ENCODE measurements at regions not wholly inside any gene's neighbourhood (a gene's known extent, or its start where the extent isn't known, plus 50 kb on each side); places are given as distances from the start of the nearest gene placed in this dataset.
A peak's percentile ranks its signal among the peaks of the same experiment; 100 is the strongest.
"Not testable (repeated sequence)": the region's sequence is repeated elsewhere in the genome, so short reads cannot be mapped to it uniquely, and the experiment has no call there.

DNA sequence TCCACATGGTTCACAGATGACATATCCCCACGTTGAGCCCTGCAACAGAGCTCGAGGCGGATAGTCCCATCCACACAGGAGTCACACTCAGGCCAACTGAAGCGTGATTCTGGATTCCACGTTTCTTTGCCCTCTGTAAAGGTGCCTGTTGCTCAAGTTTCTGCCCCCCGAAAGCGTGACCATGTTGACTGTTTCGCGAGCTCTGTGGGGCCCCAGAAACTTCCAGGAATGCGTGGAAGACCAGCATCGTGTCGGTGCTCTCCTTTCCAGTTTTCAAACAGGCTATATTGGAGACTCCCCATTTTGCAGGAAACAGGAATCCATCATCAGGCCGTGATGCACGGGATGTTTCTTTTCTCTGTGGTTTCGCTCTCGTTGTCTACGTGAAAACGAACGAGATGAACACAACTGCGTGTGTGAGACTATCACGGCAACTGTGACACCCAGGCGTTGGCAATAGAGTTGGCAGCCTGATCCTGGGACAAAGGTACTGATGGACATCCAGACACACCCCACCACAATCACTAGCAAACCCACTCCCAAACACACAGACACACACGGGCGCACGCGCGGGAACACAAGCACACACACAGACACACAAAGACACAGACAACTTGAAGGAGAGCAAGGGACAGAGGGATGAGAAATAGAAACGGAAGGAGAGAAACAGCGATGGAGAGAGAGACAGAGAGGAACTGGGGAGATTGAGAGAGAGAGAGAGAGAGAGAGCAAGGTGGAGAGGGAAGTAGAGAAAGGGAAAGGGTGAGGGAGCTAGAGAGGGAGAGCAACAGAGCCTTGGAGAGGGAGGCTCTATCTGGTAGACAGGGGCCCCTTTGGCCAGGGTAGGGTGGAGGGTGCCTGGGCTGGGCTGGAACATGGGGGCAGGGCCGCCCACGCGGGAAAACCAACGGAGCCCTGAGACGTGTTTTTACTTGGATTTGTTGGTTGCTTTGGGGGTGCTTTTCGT, 1609.3 kb downstream of the SPATA31A7 start:
- intact Hi-C loops (cut with DNase I); ATAC-seq; H3K36me3 ChIP-seq; H3K9me3 ChIP-seq: not testable (repeated sequence)
- H3K4me1 ChIP-seq, result peaks cover 0 to 37% of the 10 kb centered on the region in 2 donors
- H3K27me3 ChIP-seq, result peaks cover 47 to 55% of the 10 kb centered on the region in 2 donors
- H3K27ac ChIP-seq, result peak overlapping the region; percentile 64 to 83
- DNase-seq, result peak; percentile 29 to 90 (median 58)
- peak overlapping the region in 1 of 2 donors; percentile 55 for H3K4me3 ChIP-seq

DNA sequence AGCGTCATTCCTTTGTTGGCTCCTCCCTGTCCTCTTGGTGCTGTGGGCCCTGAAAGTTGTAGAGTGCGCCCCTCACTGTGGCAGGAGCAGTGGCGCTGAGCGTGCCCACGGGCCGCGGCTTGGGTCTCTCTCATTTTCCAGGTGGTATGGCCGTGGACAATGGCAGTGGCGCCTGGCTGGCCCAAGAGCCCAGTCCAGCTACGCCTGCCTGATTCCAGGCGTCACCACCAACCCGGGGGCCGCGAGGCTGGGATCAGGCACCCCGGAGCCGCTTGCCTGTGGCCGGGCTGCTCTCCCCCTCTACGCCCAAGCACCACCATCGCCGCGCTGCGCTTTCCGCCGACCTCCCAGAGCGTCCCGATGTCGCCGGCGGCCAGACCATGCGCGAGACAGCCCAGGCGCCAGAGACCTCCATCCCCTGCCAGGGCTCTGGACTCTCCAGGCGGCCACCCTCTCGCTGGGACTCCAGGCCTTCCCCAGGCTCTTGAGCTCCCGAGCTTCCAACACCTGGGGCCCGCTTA, 1610.1 kb downstream of the SPATA31A7 start:
- H3K9me3 ChIP-seq; ATAC-seq; H3K36me3 ChIP-seq; intact Hi-C loops (cut with DNase I): not testable (repeated sequence)
- Histone ChIP-seq H3K4me3 (peak overlapping the region; percentile 7 to 55), H3K4me1 (peaks cover 0 to 37% of the 10 kb centered on the region in 2 donors), H3K27ac (peak overlapping the region; percentile 64 to 83), H3K27me3 (peaks cover 49 to 63% of the 10 kb centered on the region in 2 donors)
- peak; percentile 51 to 95 (median 61) for DNase-seq

DNA sequence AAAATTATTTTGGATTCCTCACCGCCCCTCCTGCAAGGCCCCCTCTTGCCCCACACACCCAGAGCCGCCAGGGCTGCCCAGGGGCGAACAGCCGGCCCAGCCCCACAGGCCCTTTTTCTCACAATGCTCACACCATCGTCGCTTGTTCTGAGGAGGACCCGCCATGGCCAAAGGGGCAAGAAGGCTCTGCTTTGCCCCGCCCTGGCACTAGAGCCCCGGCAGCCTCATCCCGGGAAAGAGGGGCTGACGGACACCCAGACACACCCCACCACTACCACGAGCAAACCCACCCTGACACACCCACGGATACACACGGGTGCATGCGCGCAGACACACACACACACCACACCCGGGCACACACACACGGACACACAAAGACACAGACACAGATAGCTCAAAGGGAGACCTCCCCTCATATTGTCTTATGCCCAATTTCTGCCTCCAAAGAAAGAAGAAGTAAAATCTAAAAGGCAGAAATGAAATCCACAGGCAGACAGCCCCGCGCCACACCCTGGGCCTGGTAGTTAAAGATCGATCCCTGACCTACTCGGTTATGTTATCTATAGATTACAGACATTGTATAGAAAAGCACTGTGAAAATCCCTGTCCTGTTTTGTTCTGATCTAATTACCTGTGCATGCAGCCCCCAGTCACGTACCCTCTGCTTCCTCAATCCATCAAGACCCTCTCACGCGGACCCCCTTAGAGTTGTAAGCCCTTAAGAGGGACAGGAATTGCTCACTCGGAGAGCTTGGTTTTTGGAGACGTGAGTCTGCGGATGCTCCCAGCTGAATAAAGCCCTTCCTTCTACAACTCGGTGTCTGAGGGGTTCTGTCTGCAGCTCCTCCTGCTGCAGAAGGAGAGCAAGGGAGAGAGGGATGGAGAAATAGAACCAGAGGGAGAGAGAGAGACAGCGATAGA, 1610.9 kb downstream of the SPATA31A7 start:
- Histone ChIP-seq H3K27me3 (peaks cover 49 to 71% of the 10 kb centered on the region in 2 donors), H3K27ac (peak overlapping the region; percentile 64 to 83), H3K4me1 (peaks cover 0 to 37% of the 10 kb centered on the region in 2 donors), H3K4me3 (peak overlapping the region; percentile 7 to 55)
- DNase-seq (peak; percentile 21 to 86 (median 42)), ATAC-seq (peak; percentile 6)
- H3K36me3 ChIP-seq; intact Hi-C loops (cut with DNase I); H3K9me3 ChIP-seq: not testable (repeated sequence)

DNA sequence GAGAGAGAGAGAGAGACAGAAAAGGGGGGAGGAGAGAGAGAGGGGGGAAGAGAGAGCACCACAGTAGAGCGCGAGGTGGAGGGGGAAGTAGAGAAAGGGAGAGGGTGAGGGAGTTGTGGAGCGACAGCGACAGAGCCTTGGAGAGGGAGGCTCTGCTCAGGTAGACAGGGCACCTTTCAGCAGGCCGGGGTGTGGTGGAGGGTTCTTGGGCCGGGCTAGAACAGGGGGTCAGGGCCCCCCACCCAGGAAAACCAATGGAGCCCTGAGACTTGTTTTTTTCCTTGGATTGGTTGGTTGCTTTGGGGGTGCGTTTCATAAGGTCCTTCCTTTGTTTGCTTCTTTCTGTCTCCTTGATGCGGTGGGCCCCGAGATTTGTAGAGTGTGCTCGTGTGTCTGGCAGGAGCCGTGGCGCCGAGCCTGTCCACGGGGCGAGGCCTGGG, 1611.6 kb downstream of the SPATA31A7 start:
- H3K9me3 ChIP-seq; H3K36me3 ChIP-seq; intact Hi-C loops (cut with DNase I): not testable (repeated sequence)
- peak; percentile 11 to 80 (median 52) for DNase-seq
- Histone ChIP-seq H3K27me3 (peaks cover 49 to 73% of the 10 kb centered on the region in 2 donors), H3K27ac (peak overlapping the region; percentile 64 to 83), H3K4me1 (peaks cover 0 to 37% of the 10 kb centered on the region in 2 donors), H3K4me3 (peak overlapping the region; percentile 35 to 55)
- peak; percentile 57 for ATAC-seq

DNA sequence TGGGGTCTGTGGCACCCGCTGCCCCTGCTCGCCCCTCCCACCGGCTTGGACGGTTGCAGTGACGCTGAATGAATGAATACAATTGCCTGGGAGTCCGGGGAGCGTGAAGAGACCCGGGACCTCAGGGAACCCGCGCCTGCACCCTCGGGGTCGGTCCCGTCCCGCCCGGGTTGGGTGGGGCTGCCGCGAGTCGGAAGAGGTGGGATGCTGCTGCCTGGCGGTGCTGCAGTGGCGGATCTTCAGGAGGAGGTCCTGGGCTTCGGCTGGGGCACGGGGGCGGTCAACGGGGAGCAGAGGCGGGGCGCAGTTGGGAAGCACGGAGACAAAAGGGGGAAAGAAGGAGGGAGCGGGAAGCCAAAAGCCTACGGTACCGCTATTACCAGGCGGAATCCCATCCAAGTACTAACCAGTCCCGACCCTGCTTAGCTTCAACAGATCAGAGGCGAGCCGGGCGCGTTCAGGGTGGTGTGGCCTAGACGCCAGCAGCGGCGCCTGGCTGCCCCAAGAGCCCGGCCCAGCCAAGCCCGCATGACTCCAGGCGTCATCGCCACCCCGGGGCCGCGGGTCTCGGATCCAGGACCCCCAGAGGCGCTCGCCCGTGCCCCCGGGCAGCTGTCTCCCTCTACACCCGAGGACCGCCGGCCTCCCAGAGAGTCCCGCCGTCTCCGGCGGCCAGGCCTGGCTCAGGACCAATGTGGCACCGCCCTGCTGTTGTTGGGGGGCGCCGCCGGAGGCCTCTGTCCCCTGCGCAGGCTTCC, 1612.3 kb downstream of the SPATA31A7 start:
- Histone ChIP-seq H3K4me1 (peaks cover 0 to 37% of the 10 kb centered on the region in 2 donors), H3K4me3 (peak overlapping the region; percentile 35 to 55), H3K27me3 (peaks cover 49 to 73% of the 10 kb centered on the region in 2 donors), H3K27ac (peak overlapping the region; percentile 64 to 83)
- DNase-seq (peak; percentile 84 to 98 (median 90)), ATAC-seq (peak; percentile 99)
- intact Hi-C loops (cut with DNase I); H3K9me3 ChIP-seq; H3K36me3 ChIP-seq: not testable (repeated sequence)

DNA sequence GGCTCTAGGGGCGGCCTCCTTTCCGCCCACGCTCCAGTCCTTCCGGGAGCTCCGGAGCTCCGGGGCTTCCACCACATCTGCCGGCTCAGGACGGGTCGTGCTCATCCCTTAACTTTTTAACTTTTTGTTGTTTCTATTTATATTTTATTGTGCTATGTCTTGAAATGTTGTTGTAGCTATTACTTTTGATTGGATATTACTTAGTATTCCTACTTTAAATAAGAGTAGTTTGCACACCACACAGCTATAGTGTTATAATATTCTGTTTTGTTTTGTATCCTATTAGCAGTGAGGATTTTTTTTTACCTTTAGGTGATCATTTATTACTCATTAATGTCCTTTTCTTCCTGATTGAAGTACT, 1612.9 kb downstream of the SPATA31A7 start:
- Histone ChIP-seq H3K27me3 (peaks cover 49 to 77% of the 10 kb centered on the region in 2 donors), H3K27ac (peak overlapping the region; percentile 64 to 83), H3K4me3 (peak overlapping the region; percentile 35 to 55), H3K4me1 (peaks cover 0 to 37% of the 10 kb centered on the region in 2 donors)
- H3K9me3 ChIP-seq; H3K36me3 ChIP-seq; DNase-seq; ATAC-seq; intact Hi-C loops (cut with DNase I): not testable (repeated sequence)

DNA sequence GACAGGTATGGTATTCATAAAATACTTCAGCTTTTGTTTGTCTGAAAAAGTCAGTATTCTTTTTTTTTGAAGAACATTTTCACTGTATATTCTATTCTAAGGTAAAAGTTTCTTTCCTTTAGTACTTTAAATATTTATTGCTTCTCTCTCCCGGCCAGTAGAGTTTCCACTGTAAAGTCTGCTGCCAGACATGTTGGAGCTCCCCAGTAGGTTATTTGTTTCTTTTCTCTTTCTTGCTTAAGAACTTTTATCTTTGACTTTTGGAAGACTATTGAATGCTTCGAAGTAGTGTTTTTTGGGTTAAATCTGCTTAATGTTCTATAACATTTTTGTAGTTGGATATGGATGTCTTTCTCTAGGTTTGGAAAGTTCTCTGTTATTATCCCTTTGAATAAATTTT, 1613.3 kb downstream of the SPATA31A7 start:
- H3K9me3 ChIP-seq; H3K36me3 ChIP-seq; intact Hi-C loops (cut with DNase I); ATAC-seq; H3K27ac ChIP-seq; DNase-seq: not testable (repeated sequence)
- peak overlapping the region in 1 of 2 donors; percentile 55 for H3K4me3 ChIP-seq
- peaks cover 49 to 81% of the 10 kb centered on the region in 2 donors for H3K27me3 ChIP-seq
- H3K4me1 ChIP-seq, result peaks cover 0 to 37% of the 10 kb centered on the region in 2 donors

DNA sequence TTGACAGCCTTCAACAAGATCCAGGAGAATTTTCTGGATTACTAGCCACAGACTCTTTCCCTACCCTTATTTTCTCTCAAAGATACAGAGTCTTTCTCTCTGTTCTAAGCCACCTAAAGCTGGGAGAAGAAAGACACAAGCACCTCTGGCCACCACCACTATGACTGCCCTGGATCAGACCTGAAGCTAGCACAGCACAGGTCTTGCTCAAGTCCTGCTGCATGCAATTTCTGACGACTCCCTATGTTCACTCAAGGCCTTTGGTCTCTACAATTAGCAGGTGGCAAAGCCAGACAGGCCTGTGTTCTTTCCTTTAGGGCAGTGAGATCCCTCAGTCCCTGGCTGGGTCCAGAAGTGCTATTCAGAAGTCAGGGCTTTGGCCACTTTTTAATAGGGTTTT, 1614.5 kb downstream of the SPATA31A7 start:
- H3K27ac ChIP-seq; H3K9me3 ChIP-seq; H3K36me3 ChIP-seq; intact Hi-C loops (cut with DNase I); H3K4me3 ChIP-seq; ATAC-seq: not testable (repeated sequence)
- Histone ChIP-seq H3K27me3 (peaks cover 42 to 74% of the 10 kb centered on the region in 2 donors), H3K4me1 (peaks cover 0 to 31% of the 10 kb centered on the region in 2 donors)
- peak in 1 of 4 donors; percentile 30 for DNase-seq

DNA sequence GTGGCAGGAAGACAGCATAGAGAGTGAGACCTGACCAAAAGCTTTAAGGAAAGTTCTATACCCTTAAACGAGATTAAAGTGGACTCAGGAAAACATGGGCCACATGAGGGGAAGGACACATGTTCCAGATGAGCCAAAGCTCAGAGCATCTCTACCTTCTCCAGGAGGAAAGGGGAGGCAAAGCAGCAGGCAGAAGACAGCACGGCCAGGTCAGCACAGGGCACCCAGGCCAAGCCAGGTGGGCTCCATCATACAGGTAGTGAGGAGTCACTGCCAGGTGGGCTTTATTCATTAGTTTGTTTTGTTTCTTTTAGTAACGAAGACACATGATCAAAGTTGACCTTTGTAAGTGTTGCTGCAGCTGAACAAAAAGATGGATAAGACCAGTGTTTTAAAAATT, 1617.6 kb downstream of the SPATA31A7 start:
- intact Hi-C loops (cut with DNase I); ATAC-seq: not testable (repeated sequence)
- peak in 2 of 4 donors; percentile 35 to 87 for DNase-seq

DNA sequence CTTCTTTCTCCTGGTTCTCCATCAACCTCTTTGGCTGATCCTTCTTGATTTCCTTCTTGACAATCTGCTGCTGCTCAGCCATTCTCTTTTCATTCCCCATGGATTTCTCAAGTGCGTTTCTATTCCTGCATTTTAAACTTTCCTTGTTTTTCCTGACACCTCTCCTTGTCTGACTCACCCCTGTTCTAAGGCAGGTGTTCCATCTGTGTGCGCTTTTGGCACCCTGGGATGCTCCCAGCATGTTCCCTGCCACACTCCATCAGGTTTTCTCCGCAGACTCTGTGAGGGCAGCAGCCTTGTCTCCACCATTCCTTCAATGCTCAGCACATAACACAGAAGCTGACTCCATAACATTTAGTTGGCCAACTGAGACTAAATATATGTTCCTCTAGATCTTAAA, 1618.2 kb downstream of the SPATA31A7 start:
- H3K27me3 ChIP-seq, result peaks cover 11 to 44% of the 10 kb centered on the region in 2 donors
- DNase-seq; H3K4me3 ChIP-seq; intact Hi-C loops (cut with DNase I); H3K27ac ChIP-seq; ATAC-seq; H3K9me3 ChIP-seq; H3K4me1 ChIP-seq; H3K36me3 ChIP-seq: not testable (repeated sequence)

More for the DNA sequence above, 1617.6 kb downstream of the SPATA31A7 start:
- H3K27me3 ChIP-seq, result peaks cover 14 to 50% of the 10 kb centered on the region in 2 donors
- H3K4me1 ChIP-seq, H3K4me3 ChIP-seq, H3K27ac ChIP-seq, H3K9me3 ChIP-seq, H3K36me3 ChIP-seq: not testable (repeated sequence)

DNA sequence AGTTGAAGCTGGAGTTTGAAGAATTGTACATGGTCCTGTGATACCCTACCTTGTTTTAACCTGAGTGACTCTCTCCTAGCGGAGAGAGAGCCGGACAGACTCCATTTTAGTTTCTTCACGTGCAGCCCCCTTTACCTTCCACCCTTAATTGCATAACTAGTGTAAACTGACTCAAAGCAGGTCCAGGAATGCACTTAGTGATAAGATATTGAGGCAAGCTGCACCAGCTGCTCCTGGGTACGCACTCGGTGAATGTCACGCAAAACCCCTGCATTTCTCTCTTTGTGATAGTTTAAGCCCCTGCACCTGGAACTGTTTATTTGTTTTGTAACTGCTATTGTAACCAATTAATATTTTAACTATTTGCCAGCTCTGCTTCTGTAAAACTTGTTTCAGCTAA, 1620.5 kb downstream of the SPATA31A7 start:
- ATAC-seq; intact Hi-C loops (cut with DNase I); DNase-seq; H3K27ac ChIP-seq; H3K4me3 ChIP-seq; H3K4me1 ChIP-seq; H3K36me3 ChIP-seq; H3K9me3 ChIP-seq: not testable (repeated sequence)
- H3K27me3 ChIP-seq, result peaks cover 0 to 33% of the 10 kb centered on the region in 2 donors
